Peyer's patch (tissue), 4 donors: ENCODE measurements at regions not wholly inside any gene's neighbourhood (a gene's known extent, or its start where the extent isn't known, plus 50 kb on each side); places are given as distances from the start of the nearest gene placed in this dataset.

Experiments
- CTCF ChIP-seq, 6 experiments: fragments of 450-650 bp in 4 of 6; fragments of 200-600 bp in 2 of 6; sonication (generic) in 1 of 6; IDR thresholded peaks; one replicate each; pipeline ENCODE4 v1.5.1; 2017 to 2019; ENCODE audit warnings: antibody characterized with exemption in 6 of 6, mild to moderate bottlenecking in 3 of 6, moderate library complexity in 1 of 6
- POLR2A ChIP-seq, 2 donors: fragments of 450-650 bp; IDR thresholded peaks; one replicate each; pipeline ENCODE4 v1.5.1; 2017; ENCODE audit warnings: antibody characterized with exemption in 2 of 2, mild to moderate bottlenecking in 2 of 2, moderate library complexity in 2 of 2

- TF ChIP-seq POLR2A (IDR thresholded peaks at IDR 0.05), result no peak
- TF ChIP-seq CTCF (IDR thresholded peaks at IDR 0.05), result no peak
Measured at GRCh38 chr2:16291731-16292550, 351.6 kb downstream of the MYCN start.
